IPS-18a (cell line): ENCODE measurements at regions not wholly inside any gene's neighbourhood (a gene's known extent, or its start where the extent isn't known, plus 50 kb on each side); places are given as distances from the start of the nearest gene placed in this dataset.

ENCODE experiments used
- H3K27ac ChIP-seq: one replicate; pipeline ENCODE4 v1.5.1; 2013; ENCODE audit warnings: low read length
- H3K27me3 ChIP-seq: one replicate; pipeline ENCODE4 v1.6.1; 2013; ENCODE audit warnings: mild to moderate bottlenecking, low read length; ENCODE audit not compliant: control insufficient read depth, insufficient read depth
- H3K36me3 ChIP-seq: one replicate; pipeline ENCODE4 v1.6.1; 2013; ENCODE audit warnings: low read depth, low read length; ENCODE audit not compliant: control insufficient read depth
- H3K4me1 ChIP-seq: one replicate; pipeline ENCODE4 v1.6.1; 2013; ENCODE audit warnings: low read depth, low read length; ENCODE audit not compliant: control insufficient read depth
- H3K4me3 ChIP-seq: one replicate; pipeline ENCODE4 v1.5.1; 2013; ENCODE audit warnings: low read length
- H3K9ac ChIP-seq: one replicate; pipeline ENCODE4 v1.6.1; 2013; ENCODE audit warnings: mild to moderate bottlenecking, low read length, moderate library complexity
- H3K9me3 ChIP-seq: one replicate; pipeline ENCODE4 v1.6.1; 2013; ENCODE audit warnings: low read depth, low read length; ENCODE audit not compliant: control insufficient read depth

GRCh38 chr1:72780212-72780611, 497.9 kb upstream of the NEGR1 start:
- no peaks in the 10 kb centered on the region for H3K27me3 ChIP-seq

GRCh38 chr1:72777918-72778317, 495.6 kb upstream of the NEGR1 start:
- H3K9ac ChIP-seq, result no peak overlapping the region
- H3K27ac ChIP-seq, result no peak overlapping the region
- H3K9me3 ChIP-seq, result no peaks in the 10 kb centered on the region
- H3K36me3 ChIP-seq, result no peaks in the 10 kb centered on the region
- no peaks in the 10 kb centered on the region for H3K27me3 ChIP-seq
- H3K4me3 ChIP-seq, result no peak overlapping the region
- no peaks in the 10 kb centered on the region for H3K4me1 ChIP-seq

More at GRCh38 chr1:72780212-72780611, 497.9 kb upstream of the NEGR1 start:
- Histone ChIP-seq H3K9ac (no peak overlapping the region), H3K27ac (no peak overlapping the region), H3K9me3 (no peaks in the 10 kb centered on the region), H3K36me3 (no peaks in the 10 kb centered on the region), H3K4me1 (no peaks in the 10 kb centered on the region), H3K4me3 (no peak overlapping the region)

GRCh38 chr1:72763481-72763880, 481.1 kb upstream of the NEGR1 start:
- no peak overlapping the region for H3K27ac ChIP-seq
- no peak overlapping the region for H3K4me3 ChIP-seq
- H3K9me3 ChIP-seq, result no peaks in the 10 kb centered on the region
- no peaks in the 10 kb centered on the region for H3K4me1 ChIP-seq
- H3K9ac ChIP-seq, result no peak overlapping the region
- H3K27me3 ChIP-seq, result no peaks in the 10 kb centered on the region
- H3K36me3 ChIP-seq, result no peaks in the 10 kb centered on the region

- Histone ChIP-seq H3K27ac (no peak overlapping the region), H3K4me3 (no peak overlapping the region), H3K9ac (no peak overlapping the region), H3K27me3 (no peaks in the 10 kb centered on the region), H3K4me1 (no peaks in the 10 kb centered on the region), H3K9me3 (no peaks in the 10 kb centered on the region), H3K36me3 (no peaks in the 10 kb centered on the region)
These were observed 477.1 kb upstream of the NEGR1 start for GRCh38 chr1:72759486-72759885.

GRCh38 chr1:72757843-72758242, 475.5 kb upstream of the NEGR1 start:
- Histone ChIP-seq H3K9ac (no peak overlapping the region), H3K36me3 (no peaks in the 10 kb centered on the region), H3K9me3 (no peaks in the 10 kb centered on the region), H3K27me3 (no peaks in the 10 kb centered on the region), H3K4me3 (no peak overlapping the region), H3K4me1 (no peaks in the 10 kb centered on the region), H3K27ac (no peak overlapping the region)

- Histone ChIP-seq H3K4me1 (no peaks in the 10 kb centered on the region), H3K9ac (no peak overlapping the region), H3K9me3 (no peaks in the 10 kb centered on the region), H3K4me3 (no peak overlapping the region), H3K36me3 (no peaks in the 10 kb centered on the region), H3K27me3 (no peaks in the 10 kb centered on the region), H3K27ac (no peak overlapping the region)
These were observed 463.1 kb upstream of the NEGR1 start for GRCh38 chr1:72745413-72745812.

- Histone ChIP-seq H3K4me1 (no peaks in the 10 kb centered on the region), H3K27me3 (no peaks in the 10 kb centered on the region), H3K4me3 (no peak overlapping the region), H3K36me3 (no peaks in the 10 kb centered on the region), H3K27ac (no peak overlapping the region), H3K9me3 (no peaks in the 10 kb centered on the region), H3K9ac (no peak overlapping the region)
These were observed 452.1 kb upstream of the NEGR1 start for GRCh38 chr1:72734415-72734814.

GRCh38 chr1:72724951-72725861, 442.9 kb upstream of the NEGR1 start:
- Histone ChIP-seq H3K9ac (no peak overlapping the region), H3K9me3 (no peaks in the 10 kb centered on the region), H3K27ac (no peak overlapping the region), H3K4me3 (no peak overlapping the region), H3K27me3 (no peaks in the 10 kb centered on the region), H3K36me3 (no peaks in the 10 kb centered on the region), H3K4me1 (no peaks in the 10 kb centered on the region)

- Histone ChIP-seq H3K9me3 (no peaks in the 10 kb centered on the region), H3K27ac (no peak overlapping the region), H3K9ac (no peak overlapping the region), H3K4me1 (no peaks in the 10 kb centered on the region), H3K36me3 (no peaks in the 10 kb centered on the region), H3K27me3 (no peaks in the 10 kb centered on the region), H3K4me3 (no peak overlapping the region)
These were observed 423.6 kb upstream of the NEGR1 start for GRCh38 chr1:72705921-72706320.

- Histone ChIP-seq H3K27me3 (no peaks in the 10 kb centered on the region), H3K9me3 (no peaks in the 10 kb centered on the region), H3K36me3 (no peaks in the 10 kb centered on the region), H3K9ac (no peak overlapping the region), H3K4me3 (no peak overlapping the region), H3K27ac (no peak overlapping the region), H3K4me1 (no peaks in the 10 kb centered on the region)
These were observed 422.6 kb upstream of the NEGR1 start for GRCh38 chr1:72704841-72705477.

GRCh38 chr1:72697410-72697809, 415.1 kb upstream of the NEGR1 start:
- Histone ChIP-seq H3K4me3 (no peak overlapping the region), H3K27ac (no peak overlapping the region), H3K4me1 (no peaks in the 10 kb centered on the region), H3K9me3 (peaks cover 1% of the 10 kb centered on the region), H3K27me3 (no peaks in the 10 kb centered on the region), H3K9ac (no peak overlapping the region), H3K36me3 (no peaks in the 10 kb centered on the region)

- Histone ChIP-seq H3K9ac (no peak overlapping the region), H3K9me3 (peaks cover 24% of the 10 kb centered on the region), H3K36me3 (no peaks in the 10 kb centered on the region)
These were observed 411.6 kb upstream of the NEGR1 start for GRCh38 chr1:72693899-72694298.

More at GRCh38 chr1:72693899-72694298, 411.6 kb upstream of the NEGR1 start:
- H3K27ac ChIP-seq, result no peak overlapping the region
- no peaks in the 10 kb centered on the region for H3K27me3 ChIP-seq
- no peak overlapping the region for H3K4me3 ChIP-seq
- H3K4me1 ChIP-seq, result no peaks in the 10 kb centered on the region
